Osteoblast (primary cell): ENCODE measurements at regions not wholly inside any gene's neighbourhood (a gene's known extent, or its start where the extent isn't known, plus 50 kb on each side); places are given as distances from the start of the nearest gene placed in this dataset.

Experiments used
- DNase-seq: peaks from one replicate; pipeline ENCODE4 v3.0.0; 2011; ENCODE audit warnings: low spot score, mixed read lengths; ENCODE audit not compliant: insufficient read length; ENCODE audit errors: missing footprints
- H2AFZ ChIP-seq: 2 replicates; pipeline ENCODE4 v1.6.0; 2011; ENCODE audit warnings: mild to moderate bottlenecking, low read length
- H3K27ac ChIP-seq: 2 replicates; pipeline ENCODE4 v1.5.1; 2011; ENCODE audit warnings: mild to moderate bottlenecking, low read depth, low read length, moderate library complexity
- H3K27me3 ChIP-seq: 2 replicates; pipeline ENCODE4 v1.6.0; 2012; ENCODE audit warnings: mild to moderate bottlenecking, control low read depth, inconsistent platforms, low read length, moderate library complexity; ENCODE audit not compliant: insufficient read depth
- H3K36me3 ChIP-seq: 2 replicates; pipeline ENCODE4 v1.5.1; 2011; ENCODE audit warnings: mild to moderate bottlenecking, low read length, control low read depth, moderate library complexity; ENCODE audit not compliant: insufficient read depth
- H3K4me1 ChIP-seq: 2 replicates; pipeline ENCODE4 v1.5.1; 2011; ENCODE audit warnings: mild to moderate bottlenecking, low read length, control low read depth, moderate library complexity; ENCODE audit not compliant: insufficient read depth
- H3K4me2 ChIP-seq: 2 replicates; pipeline ENCODE4 v1.6.0; 2011; ENCODE audit warnings: mild to moderate bottlenecking, low read length; ENCODE audit not compliant: insufficient read depth
- H3K4me3 ChIP-seq: fragments of 200-600 bp; sonication (generic); 3 replicates; pipeline ENCODE4 v1.5.1; 2012; ENCODE audit warnings: mild to moderate bottlenecking, low read length, inconsistent platforms; ENCODE audit not compliant: insufficient read depth
- H3K79me2 ChIP-seq: 2 replicates; pipeline ENCODE4 v1.6.0; 2012; ENCODE audit warnings: mild to moderate bottlenecking, low read length, control low read depth, inconsistent platforms; ENCODE audit not compliant: insufficient read depth
- H3K9me3 ChIP-seq: 2 replicates; pipeline ENCODE4 v1.5.1; 2011; ENCODE audit warnings: low read depth, low read length, control low read depth
- H4K20me1 ChIP-seq: 2 replicates; pipeline ENCODE4 v1.6.0; 2012; ENCODE audit warnings: mild to moderate bottlenecking, low read length, control low read depth; ENCODE audit not compliant: insufficient read depth
- CTCF ChIP-seq: IDR thresholded peaks from 2 replicates; pipeline ENCODE4 v1.5.1; 2011; ENCODE audit warnings: mild to moderate bottlenecking, low read depth, low read length, moderate library complexity; ENCODE audit errors: extremely low read depth

DNA sequence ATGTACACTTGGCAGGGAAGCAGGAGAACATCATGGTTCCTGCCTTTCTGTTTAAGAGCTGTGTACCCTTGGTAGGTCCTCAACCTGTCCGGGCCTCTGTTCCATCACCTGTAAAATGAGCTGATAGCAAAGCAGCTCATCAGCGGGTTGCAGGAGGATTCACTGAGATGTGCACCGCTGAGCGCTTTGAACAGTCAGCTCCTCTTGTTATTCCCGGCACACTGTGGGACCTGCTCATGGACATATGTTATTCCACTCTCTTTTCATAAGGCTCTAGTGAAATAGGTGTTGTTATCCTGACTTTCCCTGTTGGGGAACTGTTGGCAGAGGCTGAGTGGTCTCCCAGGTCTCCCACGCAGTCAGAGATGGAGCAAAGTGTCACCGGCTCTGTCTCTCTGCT lies 497.5 kb upstream of the ZMIZ1 start:
- no peaks in the 10 kb centered on the region for H3K4me1 ChIP-seq
- H3K27ac ChIP-seq, result no peak overlapping the region
- H3K4me3 ChIP-seq, result no peak overlapping the region
- H2AFZ ChIP-seq, result no peak overlapping the region
- no peak for TF ChIP-seq CTCF
- H3K27me3 ChIP-seq, result peaks cover 16% of the 10 kb centered on the region
- no peaks in the 10 kb centered on the region for H3K9me3 ChIP-seq
- H3K79me2 ChIP-seq, result no peaks in the 10 kb centered on the region
- no peaks in the 10 kb centered on the region for H4K20me1 ChIP-seq
- no peak for DNase-seq
- H3K36me3 ChIP-seq, result no peaks in the 10 kb centered on the region
- no peak overlapping the region for H3K4me2 ChIP-seq

GRCh38 chr10:78571891-78572290 lies 496.9 kb upstream of the ZMIZ1 start:
- no peaks in the 10 kb centered on the region for H3K4me1 ChIP-seq
- TF ChIP-seq CTCF, result no peak
- no peak overlapping the region for H3K4me2 ChIP-seq
- H3K79me2 ChIP-seq, result no peaks in the 10 kb centered on the region
- no peaks in the 10 kb centered on the region for H3K36me3 ChIP-seq
- no peak overlapping the region for H2AFZ ChIP-seq
- H3K4me3 ChIP-seq, result no peak overlapping the region
- no peak overlapping the region for H3K27ac ChIP-seq
- H3K9me3 ChIP-seq, result no peaks in the 10 kb centered on the region
- H4K20me1 ChIP-seq, result no peaks in the 10 kb centered on the region
- DNase-seq, result no peak
- H3K27me3 ChIP-seq, result peaks cover 15% of the 10 kb centered on the region

DNA sequence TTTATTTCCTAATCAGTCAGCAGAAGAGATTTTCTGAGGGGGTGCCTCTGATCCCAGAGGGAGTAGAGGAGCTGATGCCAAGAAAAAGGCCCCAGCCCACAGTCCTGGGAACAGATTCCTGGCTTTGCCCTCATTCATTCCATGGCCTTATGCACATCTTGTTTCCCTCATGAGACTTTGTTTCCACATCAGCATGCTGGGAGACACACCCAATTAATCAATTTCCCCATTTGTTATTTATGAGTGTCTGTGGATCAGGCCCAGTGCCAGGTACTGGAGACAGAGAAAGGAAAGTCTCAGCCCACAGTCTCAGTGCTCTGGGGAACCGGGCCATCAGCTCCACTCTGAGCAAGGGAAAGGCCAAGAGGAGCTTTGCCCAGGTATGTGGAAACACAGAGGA lies 496.2 kb upstream of the ZMIZ1 start:
- H3K36me3 ChIP-seq, result no peaks in the 10 kb centered on the region
- H2AFZ ChIP-seq, result no peak overlapping the region
- no peak for TF ChIP-seq CTCF
- H3K27ac ChIP-seq, result no peak overlapping the region
- H4K20me1 ChIP-seq, result no peaks in the 10 kb centered on the region
- H3K9me3 ChIP-seq, result no peaks in the 10 kb centered on the region
- no peak for DNase-seq
- H3K79me2 ChIP-seq, result no peaks in the 10 kb centered on the region
- H3K4me3 ChIP-seq, result no peak overlapping the region
- H3K27me3 ChIP-seq, result peaks cover 19% of the 10 kb centered on the region
- H3K4me2 ChIP-seq, result no peak overlapping the region
- H3K4me1 ChIP-seq, result no peaks in the 10 kb centered on the region

- H3K4me3 ChIP-seq, result no peak overlapping the region
- no peak for DNase-seq
- TF ChIP-seq CTCF, result no peak
- H3K4me2 ChIP-seq, result no peak overlapping the region
- H3K27me3 ChIP-seq, result peaks cover 13% of the 10 kb centered on the region
- H3K36me3 ChIP-seq, result no peaks in the 10 kb centered on the region
- no peaks in the 10 kb centered on the region for H4K20me1 ChIP-seq
- no peaks in the 10 kb centered on the region for H3K9me3 ChIP-seq
- H3K4me1 ChIP-seq, result no peaks in the 10 kb centered on the region
- no peak overlapping the region for H3K27ac ChIP-seq
- H2AFZ ChIP-seq, result no peak overlapping the region
- no peaks in the 10 kb centered on the region for H3K79me2 ChIP-seq
Observed at GRCh38 chr10:78574547-78574946, 494.2 kb upstream of the ZMIZ1 start.
